ENCODE measurements at regions not wholly inside any gene's neighbourhood (a gene's known extent, or its start where the extent isn't known, plus 50 kb on each side); places are given as distances from the start of the nearest gene placed in this dataset.
"Not testable (repeated sequence)": the region's sequence is repeated elsewhere in the genome, so short reads cannot be mapped to it uniquely, and the experiment has no call there.

- ChIA-PET CTCF (no interaction called here), POLR2A (no interaction called here)
- Mint-ChIP-seq H3K27me3 (no peaks in the 10 kb centered on the region), H3K4me1 (ENCODE audit: low read depth) (no peaks in the 10 kb centered on the region), H3K27ac (no peak overlapping the region), H3K9me3 (no peaks in the 10 kb centered on the region), H3K4me3 (no peak overlapping the region), H3K36me3 (no peaks in the 10 kb centered on the region)
- intact Hi-C loops (cut with micrococcal nuclease), result no loop called here
- DNase-seq, result no peak
Observed at GRCh38 chrX:7390441-7390840, 242.5 kb upstream of the PUDP start.

DNA sequence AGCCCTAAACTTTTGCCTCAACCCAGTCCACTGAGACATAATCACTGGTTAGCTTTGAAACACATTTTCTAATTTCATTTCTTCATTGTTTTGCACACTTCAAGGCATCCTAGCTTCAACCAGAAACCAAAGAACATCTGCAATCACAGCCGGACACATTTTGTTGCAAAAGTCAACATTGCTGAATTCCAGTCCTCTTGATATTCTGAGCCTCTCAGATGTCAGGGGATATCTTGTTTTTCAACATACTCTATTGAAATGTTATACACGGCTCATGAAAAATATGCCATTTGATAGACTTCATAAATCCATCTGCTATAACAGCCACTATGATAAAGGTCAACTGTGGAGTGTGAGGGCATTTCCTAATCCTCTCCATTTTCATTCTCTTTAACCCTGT, 241.6 kb upstream of the PUDP start:
- ChIA-PET POLR2A (no interaction called here), CTCF (no interaction called here)
- Mint-ChIP-seq H3K4me1 (ENCODE audit: low read depth) (no peaks in the 10 kb centered on the region), H3K9me3 (no peaks in the 10 kb centered on the region), H3K4me3 (no peak overlapping the region), H3K27ac (no peak overlapping the region), H3K27me3 (no peaks in the 10 kb centered on the region), H3K36me3 (no peaks in the 10 kb centered on the region)
- intact Hi-C loops (cut with micrococcal nuclease), result no loop called here
- no peak for DNase-seq

GRCh38 chrX:7385131-7385530, 237.2 kb upstream of the PUDP start:
- ChIA-PET POLR2A (no interaction called here), CTCF (no interaction called here)
- DNase-seq, result no peak
- no peaks in the 10 kb centered on the region for H3K27me3 Mint-ChIP-seq
- no peaks in the 10 kb centered on the region for H3K9me3 Mint-ChIP-seq
- no peaks in the 10 kb centered on the region for H3K4me1 Mint-ChIP-seq (ENCODE audit: low read depth)
- H3K4me3 Mint-ChIP-seq, result no peak overlapping the region
- no peak overlapping the region for H3K27ac Mint-ChIP-seq
- no peaks in the 10 kb centered on the region for H3K36me3 Mint-ChIP-seq
- intact Hi-C loops (cut with micrococcal nuclease), result no loop called here

- H3K9me3 Mint-ChIP-seq, result peaks cover 7% of the 10 kb centered on the region
- CTCF ChIA-PET, result no interaction called here
Observed at GRCh38 chrX:7378406-7378805, 230.5 kb upstream of the PUDP start.

GRCh38 chrX:7372825-7373525, 225.0 kb upstream of the PUDP start:
- no peak overlapping the region for H3K4me3 Mint-ChIP-seq
- no peak for DNase-seq
- H3K27ac Mint-ChIP-seq, result no peak overlapping the region
- POLR2A ChIA-PET, result no interaction called here
- H3K36me3 Mint-ChIP-seq, result no peaks in the 10 kb centered on the region
- intact Hi-C loops (cut with micrococcal nuclease), result no loop called here
- H3K27me3 Mint-ChIP-seq, result no peaks in the 10 kb centered on the region
- H3K9me3 Mint-ChIP-seq, result peaks cover 10% of the 10 kb centered on the region
- H3K4me1 Mint-ChIP-seq (ENCODE audit: low read depth), result no peaks in the 10 kb centered on the region
- CTCF ChIA-PET, result no interaction called here

More at GRCh38 chrX:7378406-7378805, 230.5 kb upstream of the PUDP start:
- DNase-seq, result no peak
- Mint-ChIP-seq H3K27ac (no peak overlapping the region), H3K27me3 (no peaks in the 10 kb centered on the region), H3K36me3 (no peaks in the 10 kb centered on the region), H3K4me1 (ENCODE audit: low read depth) (no peaks in the 10 kb centered on the region), H3K4me3 (no peak overlapping the region)
- intact Hi-C loops (cut with micrococcal nuclease), result no loop called here
- POLR2A ChIA-PET, result no interaction called here

- no peaks in the 10 kb centered on the region for H3K27me3 Mint-ChIP-seq
- intact Hi-C loops (cut with micrococcal nuclease), result no loop called here
- no peak for DNase-seq
- no peak overlapping the region for H3K27ac Mint-ChIP-seq
- no peaks in the 10 kb centered on the region for H3K36me3 Mint-ChIP-seq
- POLR2A ChIA-PET, result no interaction called here
- H3K4me3 Mint-ChIP-seq, result no peak overlapping the region
- no peaks in the 10 kb centered on the region for H3K4me1 Mint-ChIP-seq (ENCODE audit: low read depth)
- CTCF ChIA-PET, result no interaction called here
- H3K9me3 Mint-ChIP-seq, result peaks cover 5% of the 10 kb centered on the region
Observed at GRCh38 chrX:7362111-7362510, 214.2 kb upstream of the PUDP start.

- POLR2A ChIA-PET, result no interaction called here
- Mint-ChIP-seq H3K9me3 (no peaks in the 10 kb centered on the region), H3K27ac (no peak overlapping the region), H3K4me1 (ENCODE audit: low read depth) (no peaks in the 10 kb centered on the region), H3K4me3 (no peak overlapping the region), H3K36me3 (peaks cover 1% of the 10 kb centered on the region), H3K27me3 (no peaks in the 10 kb centered on the region)
- intact Hi-C loops (cut with micrococcal nuclease), result no loop called here
- CTCF ChIA-PET, result no interaction called here
- DNase-seq, result no peak
Observed at GRCh38 chrX:7351926-7352325, 204.0 kb upstream of the PUDP start.

DNA sequence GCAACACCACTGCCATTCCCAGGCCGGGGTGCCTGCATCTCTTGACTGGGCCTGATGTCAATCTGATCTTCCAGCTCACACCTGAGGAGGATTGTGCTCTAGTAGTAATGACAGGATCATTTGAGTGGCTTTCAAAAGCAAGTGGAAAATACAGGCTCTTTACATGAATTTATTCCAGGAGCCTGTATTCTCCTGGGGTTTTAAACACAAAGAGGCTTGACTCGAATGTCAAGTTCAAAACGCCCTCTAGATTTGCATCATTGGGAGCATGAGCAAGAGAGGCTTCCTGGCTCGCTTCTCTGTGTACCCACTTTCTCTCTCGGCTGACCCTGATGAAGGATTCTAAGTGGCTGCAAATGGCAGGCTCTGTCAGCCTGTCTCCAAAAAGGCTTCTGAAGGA, 199.5 kb upstream of the PUDP start:
- Mint-ChIP-seq H3K36me3 (peaks cover 1% of the 10 kb centered on the region), H3K27ac (no peak overlapping the region), H3K4me3 (no peak overlapping the region), H3K4me1 (ENCODE audit: low read depth) (no peaks in the 10 kb centered on the region), H3K9me3 (no peaks in the 10 kb centered on the region), H3K27me3 (no peaks in the 10 kb centered on the region)
- intact Hi-C loops (cut with micrococcal nuclease), result no loop called here
- no peak for DNase-seq
- POLR2A ChIA-PET, result no interaction called here
- CTCF ChIA-PET, result no interaction called here

DNA sequence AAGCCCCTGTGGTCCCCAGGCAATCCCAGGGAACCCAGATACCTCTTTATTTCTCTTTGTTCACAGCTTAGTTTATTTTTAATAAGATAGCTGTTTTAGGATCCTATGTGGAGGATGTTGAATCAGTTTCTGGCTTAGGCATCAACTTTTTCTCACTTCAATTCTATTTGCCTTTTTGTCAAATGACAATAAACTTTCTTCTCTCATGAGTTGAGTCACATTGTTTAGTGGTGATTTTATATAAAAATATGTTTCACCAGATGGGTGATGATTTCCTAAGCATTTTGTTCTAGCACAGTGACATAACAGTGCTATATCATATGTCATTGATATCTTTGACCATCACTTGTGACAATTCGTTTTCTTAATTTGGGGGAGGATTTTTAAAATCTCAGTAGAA, 198.1 kb upstream of the PUDP start:
- H3K27me3 Mint-ChIP-seq, result no peaks in the 10 kb centered on the region
- no peak overlapping the region for H3K27ac Mint-ChIP-seq
- CTCF ChIA-PET, result no interaction called here
- POLR2A ChIA-PET, result no interaction called here
- no peaks in the 10 kb centered on the region for H3K4me1 Mint-ChIP-seq (ENCODE audit: low read depth)
- intact Hi-C loops (cut with micrococcal nuclease), result no loop called here
- H3K9me3 Mint-ChIP-seq, result no peaks in the 10 kb centered on the region
- peaks cover 3% of the 10 kb centered on the region for H3K36me3 Mint-ChIP-seq
- DNase-seq, result no peak
- H3K4me3 Mint-ChIP-seq, result no peak overlapping the region

DNA sequence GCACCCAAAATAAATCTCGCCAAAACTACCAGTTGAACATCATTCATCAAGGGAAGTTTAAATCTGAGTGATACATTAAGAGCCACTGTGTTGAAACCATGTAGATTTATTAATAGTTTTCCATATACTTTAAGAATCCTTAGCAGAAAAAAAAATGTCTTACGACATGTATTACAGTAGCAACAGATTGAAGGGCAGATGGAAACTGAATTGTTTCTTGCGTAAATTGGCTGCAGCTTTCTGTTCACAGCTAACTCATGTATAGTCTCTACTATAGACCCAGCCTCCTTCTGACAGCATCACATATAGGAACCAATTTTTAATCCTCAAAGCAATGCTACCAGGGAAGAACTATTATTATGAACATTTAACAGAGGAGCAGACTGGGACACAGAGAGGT, 195.2 kb upstream of the PUDP start:
- CTCF ChIA-PET, result no interaction called here
- Mint-ChIP-seq H3K9me3 (no peaks in the 10 kb centered on the region), H3K27me3 (no peaks in the 10 kb centered on the region), H3K4me1 (ENCODE audit: low read depth) (no peaks in the 10 kb centered on the region), H3K27ac (no peak overlapping the region), H3K4me3 (no peak overlapping the region), H3K36me3 (peaks cover 1% of the 10 kb centered on the region)
- POLR2A ChIA-PET, result no interaction called here
- DNase-seq, result no peak
- intact Hi-C loops (cut with micrococcal nuclease), result no loop called here

DNA sequence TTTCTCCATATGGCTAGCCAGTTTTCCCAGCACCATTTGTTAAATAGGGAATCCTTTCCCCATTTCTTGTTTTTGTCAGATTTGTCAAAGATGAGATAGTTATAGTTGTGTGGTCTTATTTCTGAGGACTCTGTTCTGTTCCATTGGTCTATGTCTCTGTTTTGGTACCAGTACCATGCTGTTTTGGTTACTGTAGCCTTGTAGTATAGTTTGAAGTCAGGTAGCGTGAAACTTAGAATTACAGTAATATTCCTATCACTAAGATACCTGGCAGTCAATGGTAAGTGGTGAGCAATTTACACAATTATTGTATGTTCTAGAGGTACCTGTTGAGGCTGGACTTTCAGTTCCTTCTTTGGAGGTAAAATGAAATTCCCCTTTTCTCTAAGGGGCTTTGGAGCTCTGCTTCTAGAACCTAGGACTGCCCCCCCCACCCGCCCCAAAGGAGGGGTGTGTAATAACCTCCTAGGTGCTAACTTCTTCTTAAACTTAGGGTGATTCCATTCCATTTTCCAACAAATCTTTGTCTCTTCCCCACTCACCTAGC, 187.9 kb upstream of the PUDP start:
- H3K27me3 Mint-ChIP-seq; H3K27ac Mint-ChIP-seq; CTCF ChIA-PET; POLR2A ChIA-PET; intact Hi-C loops (cut with micrococcal nuclease); H3K4me3 Mint-ChIP-seq; H3K4me1 Mint-ChIP-seq (ENCODE audit: low read depth); DNase-seq; H3K9me3 Mint-ChIP-seq: not testable (repeated sequence)
- H3K36me3 Mint-ChIP-seq, result peaks cover 10% of the 10 kb centered on the region

- ChIA-PET POLR2A (no interaction called here), CTCF (no interaction called here)
- DNase-seq, result no peak
- no peaks in the 10 kb centered on the region for H3K4me1 Mint-ChIP-seq (ENCODE audit: low read depth)
- H3K27me3 Mint-ChIP-seq, result no peaks in the 10 kb centered on the region
- no peaks in the 10 kb centered on the region for H3K9me3 Mint-ChIP-seq
- no peak overlapping the region for H3K4me3 Mint-ChIP-seq
- intact Hi-C loops (cut with micrococcal nuclease), result no loop called here
- H3K27ac Mint-ChIP-seq, result no peak overlapping the region
- H3K36me3 Mint-ChIP-seq, result peaks cover 10% of the 10 kb centered on the region
Observed at GRCh38 chrX:7334253-7334935, 186.4 kb upstream of the PUDP start.

- Mint-ChIP-seq H3K36me3 (peaks cover 13% of the 10 kb centered on the region), H3K27me3 (no peaks in the 10 kb centered on the region), H3K4me1 (ENCODE audit: low read depth) (no peaks in the 10 kb centered on the region), H3K27ac (no peak overlapping the region), H3K4me3 (no peak overlapping the region), H3K9me3 (no peaks in the 10 kb centered on the region)
- POLR2A ChIA-PET, result no interaction called here
- CTCF ChIA-PET, result no interaction called here
- intact Hi-C loops (cut with micrococcal nuclease), result no loop called here
- DNase-seq, result no peak
Observed at GRCh38 chrX:7330971-7331746, 183.2 kb upstream of the PUDP start.

All from activated CD4-positive, alpha-beta memory T cell treated with anti-CD3 and anti-CD28 coated beads for 36 hours (primary cell).